H1 (cell line): ENCODE measurements at regions not wholly inside any gene's neighbourhood (a gene's known extent, or its start where the extent isn't known, plus 50 kb on each side); places are given as distances from the start of the nearest gene placed in this dataset.
A peak's percentile ranks its signal among the peaks of the same experiment; 100 is the strongest.

Experiments
- CTCF ChIA-PET: fragments of 300-600 bp; sonication (Branson Sonifier 250); formaldehyde crosslinking; loops from one replicate; lab custom pipeline; 2021; ENCODE audit not compliant: partially characterized antibody; lab: Charles Lee
- POLR2A ChIA-PET: fragments of 300-600 bp; sonication (Branson Sonifier 250); formaldehyde crosslinking; loops from one replicate; lab custom pipeline; 2021; ENCODE audit warnings: inconsistent platforms; ENCODE audit not compliant: partially characterized antibody; lab: Charles Lee
- DNase-seq, 2 experiments: peaks; one replicate each; pipeline versions ENCODE4 v3.0.0 to v3.0.0-alpha.2; 2010 to 2022; ENCODE audit warnings: low spot score in 2 of 2, low read depth in 1 of 2, mixed read lengths in 1 of 2
- FAIRE-seq: peaks from 2 replicates; lab custom pipeline; 2011; peaks lifted over from hg19 to GRCh38; lab: Jason Lieb, UNC
- H2AFZ ChIP-seq: 2 replicates; pipeline ENCODE4 v1.8.1; 2012; ENCODE audit warnings: low read length, inconsistent platforms
- H2AK5ac ChIP-seq: 2 replicates; pipeline ENCODE4 v1.6.1; 2013; ENCODE audit warnings: low read depth, low read length
- H2BK120ac ChIP-seq: replicated peaks from 2 replicates; pipeline ENCODE3; 2013; ENCODE audit warnings: low read depth, low read length, inconsistent platforms
- H2BK12ac ChIP-seq: 2 replicates; pipeline ENCODE4 v1.6.1; 2013; ENCODE audit warnings: low read depth, low read length
- H2BK15ac ChIP-seq: 2 replicates; pipeline ENCODE4 v1.6.1; 2013; ENCODE audit warnings: low read length
- H2BK20ac ChIP-seq: 2 replicates; pipeline ENCODE4 v1.6.1; 2013; ENCODE audit warnings: low read length
- H2BK5ac ChIP-seq: 2 replicates; pipeline ENCODE4 v1.6.1; 2013; ENCODE audit warnings: low read depth, low read length
- H3K14ac ChIP-seq: 2 replicates; pipeline ENCODE4 v1.6.1; 2013; ENCODE audit warnings: inconsistent platforms; ENCODE audit not compliant: insufficient read length
- H3K18ac ChIP-seq: 2 replicates; pipeline ENCODE4 v1.6.1; 2013; ENCODE audit warnings: low read length; ENCODE audit errors: extremely low read depth
- H3K23ac ChIP-seq: 2 replicates; pipeline ENCODE4 v1.6.1; 2013; ENCODE audit warnings: inconsistent platforms; ENCODE audit not compliant: insufficient read length
- H3K23me2 ChIP-seq: 2 replicates; pipeline ENCODE4 v1.6.1; 2013; ENCODE audit warnings: low read depth, low read length
- H3K27ac ChIP-seq: 2 replicates; pipeline ENCODE4 v1.6.1; 2011; ENCODE audit warnings: low read depth, low read length, inconsistent platforms
- H3K27me3 ChIP-seq, 4 experiments: replicated peaks in 1 of 4; 1 replicate in 1 of 4; 2 replicates in 3 of 4; pipeline versions ENCODE4 v1.6.1 to v1.8.1; 2011 to 2013; ENCODE audit warnings: low read length in 3 of 4, mild to moderate bottlenecking in 3 of 4, inconsistent platforms in 2 of 4, mixed read lengths in 2 of 4, moderate library complexity in 1 of 4; ENCODE audit not compliant: control insufficient read depth in 3 of 4, insufficient read depth in 3 of 4; ENCODE audit errors: extremely low read depth in 1 of 4
- H3K36me3 ChIP-seq, 4 experiments: 2 replicates each; pipeline versions ENCODE4 v1.6.1 to v1.8.1; 2011 to 2013; ENCODE audit warnings: mild to moderate bottlenecking in 4 of 4, low read length in 3 of 4, moderate library complexity in 2 of 4, control low read depth in 1 of 4, inconsistent platforms in 1 of 4; ENCODE audit not compliant: insufficient read depth in 4 of 4, control insufficient read depth in 2 of 4
- H3K4ac ChIP-seq: replicated peaks from 2 replicates; pipeline ENCODE3; 2013; ENCODE audit warnings: low read length, low read depth, mixed read lengths, inconsistent platforms; ENCODE audit not compliant: insufficient read length
- H3K4me1 ChIP-seq, 4 experiments: replicated peaks in 1 of 4; 1 replicate in 1 of 4; 2 replicates in 3 of 4; pipeline versions ENCODE4 v1.6.1 to v1.8.1; 2011 to 2013; ENCODE audit warnings: low read length in 3 of 4, inconsistent platforms in 2 of 4, mixed read lengths in 1 of 4; ENCODE audit not compliant: insufficient read depth in 4 of 4, control insufficient read depth in 3 of 4
- H3K4me2 ChIP-seq, 2 experiments: 2 replicates each; pipeline versions ENCODE4 v1.6.1 to v1.8.1; 2011 to 2013; ENCODE audit warnings: low read depth in 2 of 2, low read length in 2 of 2, control low read depth in 1 of 2, inconsistent platforms in 1 of 2, mild to moderate bottlenecking in 1 of 2; ENCODE audit not compliant: insufficient read depth in 1 of 2
- H3K4me3 ChIP-seq, 4 experiments: fragments of 200-600, 300-600 bp in 1 of 4; sonication (generic), shearing (Covaris generic), sonication (Bioruptor Twin) in 1 of 4; 2 replicates each; pipeline versions ENCODE4 v1.5.1 to v1.8.1; 2011 to 2016; ENCODE audit warnings: low read length in 4 of 4, low read depth in 3 of 4, control low read depth in 2 of 4, inconsistent platforms in 2 of 4, mild to moderate bottlenecking in 2 of 4, mixed read lengths in 1 of 4, moderate library complexity in 1 of 4; ENCODE audit not compliant: insufficient read depth in 2 of 4; ENCODE audit errors: extremely low read depth in 1 of 4
- H3K56ac ChIP-seq: replicated peaks from 2 replicates; pipeline ENCODE3; 2013; ENCODE audit warnings: low read depth, mild to moderate bottlenecking, mixed read lengths, low read length, inconsistent platforms; ENCODE audit not compliant: insufficient read length
- H3K79me1 ChIP-seq: 2 replicates; pipeline ENCODE4 v1.6.1; 2013; ENCODE audit warnings: low read depth, low read length, control low read depth
- H3K79me2 ChIP-seq, 2 experiments: 2 replicates each; pipeline versions ENCODE4 v1.6.1 to v1.8.1; 2012 to 2013; ENCODE audit warnings: low read length in 2 of 2, mild to moderate bottlenecking in 2 of 2, inconsistent platforms in 1 of 2; ENCODE audit not compliant: insufficient read depth in 2 of 2, control insufficient read depth in 1 of 2
- H3K9ac ChIP-seq, 4 experiments: replicated peaks in 1 of 4; 1 replicate in 1 of 4; 2 replicates in 3 of 4; pipeline versions ENCODE4 v1.6.1 to v1.8.1; 2011 to 2013; ENCODE audit warnings: low read depth in 3 of 4, low read length in 3 of 4, control low read depth in 2 of 4, mild to moderate bottlenecking in 2 of 4, moderate library complexity in 2 of 4, inconsistent platforms in 1 of 4; ENCODE audit errors: extremely low read depth in 1 of 4
- H3K9me3 ChIP-seq, 2 experiments: 2 replicates each; pipeline versions ENCODE4 v1.6.1 to v1.8.1; 2012 to 2013; ENCODE audit warnings: mild to moderate bottlenecking in 2 of 2, moderate library complexity in 2 of 2, control low read depth in 1 of 2, inconsistent platforms in 1 of 2, low read depth in 1 of 2, low read length in 1 of 2, mixed read lengths in 1 of 2; ENCODE audit not compliant: insufficient read depth in 2 of 2
- H4K20me1 ChIP-seq, 2 experiments: replicated peaks in 1 of 2; 2 replicates each; pipeline versions ENCODE3 to v1.8.1; 2011 to 2013; ENCODE audit warnings: inconsistent platforms in 2 of 2, low read length in 2 of 2, mild to moderate bottlenecking in 1 of 2; ENCODE audit not compliant: insufficient read depth in 2 of 2, control insufficient read depth in 1 of 2
- H4K5ac ChIP-seq: 2 replicates; pipeline ENCODE4 v1.6.1; 2013; ENCODE audit warnings: low read length, low read depth, mixed read lengths, inconsistent platforms; ENCODE audit not compliant: insufficient read length
- H4K8ac ChIP-seq: 2 replicates; pipeline ENCODE4 v1.8.0; 2013; ENCODE audit warnings: mild to moderate bottlenecking, moderate library complexity, low read length, inconsistent platforms; ENCODE audit not compliant: insufficient read depth; ENCODE audit errors: extremely low read depth
- H4K91ac ChIP-seq: replicated peaks from 2 replicates; pipeline ENCODE3; 2013; ENCODE audit warnings: low read length, mixed read lengths, inconsistent platforms; ENCODE audit not compliant: insufficient read length
- ATF3 ChIP-seq: IDR thresholded peaks from 2 replicates; pipeline ENCODE4 v1.6.1; 2011; ENCODE audit warnings: low read depth, mild to moderate bottlenecking, low read length; ENCODE audit not compliant: insufficient read depth
- BACH1 ChIP-seq: IDR thresholded peaks from 2 replicates; pipeline ENCODE4 v1.6.1; 2012; ENCODE audit warnings: low read length, improper control_type of control experiment
- CREB1 ChIP-seq: IDR thresholded peaks from 2 replicates; pipeline ENCODE4 v1.6.1; 2012; ENCODE audit warnings: inconsistent platforms
- E2F6 ChIP-seq: IDR thresholded peaks from 2 replicates; pipeline ENCODE4 v1.6.1; 2012; ENCODE audit warnings: inconsistent platforms
- GTF2F1 ChIP-seq: IDR thresholded peaks from 2 replicates; pipeline ENCODE4 v1.6.1; 2012; ENCODE audit warnings: low read depth, low read length, improper control_type of control experiment, borderline replicate concordance
- HDAC2 ChIP-seq, 2 experiments: fragments of 300-600 bp in 1 of 2; sonication (generic) in 1 of 2; IDR thresholded peaks; 2 replicates each; pipeline ENCODE4 v1.6.1; 2011 to 2012; ENCODE audit warnings: low read depth in 2 of 2, low read length in 2 of 2, mild to moderate bottlenecking in 2 of 2, moderate library complexity in 2 of 2, borderline replicate concordance in 1 of 2, inconsistent platforms in 1 of 2
- RNF2 ChIP-seq: fragments of 200-900, 300-1000 bp; sonication (generic); IDR thresholded peaks from 2 replicates; pipeline ENCODE4 v1.7.1; 2016; ENCODE audit warnings: borderline replicate concordance, low read depth, mild to moderate bottlenecking, antibody characterized with exemption, low read length; ENCODE audit not compliant: poor library complexity, severe bottlenecking; ENCODE audit errors: missing control alignments
- SP4 ChIP-seq: IDR thresholded peaks from 2 replicates; pipeline ENCODE4 v1.6.1; 2012; ENCODE audit warnings: low read length, inconsistent platforms
- TEAD4 ChIP-seq: IDR thresholded peaks from 2 replicates; pipeline ENCODE4 v1.6.1; 2012; ENCODE audit warnings: low read depth, low read length, inconsistent platforms, mixed read lengths
- YY1 ChIP-seq: IDR thresholded peaks from 2 replicates; pipeline ENCODE4 v1.6.1; 2011; ENCODE audit warnings: low read depth, mild to moderate bottlenecking, low read length
- ZNF274 ChIP-seq: IDR thresholded peaks from 2 replicates; pipeline ENCODE4 v1.7.0; 2012; ENCODE audit warnings: low read length, borderline replicate concordance; ENCODE audit errors: extremely low read depth
- WGBS, 2 experiments: shearing (Covaris generic) in 1 of 2; methylation state at CpG; one replicate each; pipeline versions ENCODE4 v1.1.6 to v1.1.7; 2013 to 2015; ENCODE audit warnings: low lambda C conversion rate in 2 of 2, mixed read lengths in 2 of 2, inconsistent platforms in 1 of 2, low coverage in 1 of 2, missing lambda C conversion rate in 1 of 2; ENCODE audit not compliant: insufficient replicate concordance in 2 of 2, insufficient coverage in 1 of 2, insufficient read length in 1 of 2; ENCODE audit errors: extremely low coverage in 1 of 2, missing lambda C conversion rate in 1 of 2; 5-methylcytosine and 5-hydroxymethylcytosine counted together

GRCh38 chr5:68415177-68416085 lies 199.9 kb downstream of the PIK3R1 start:
- FAIRE-seq, result no peak
- no peak overlapping the region for H3K4me2 ChIP-seq
- WGBS, 2 experiments, result 80% methylated on average over 4 of the region's 4 CpGs; no CpG with 5 or more reads in 1 of the 2 experiments
- no peak for TF ChIP-seq CREB1
- no peak for TF ChIP-seq RNF2
- no peak for TF ChIP-seq YY1
- TF ChIP-seq TEAD4, result no peak
- no peak for TF ChIP-seq ATF3
- no peak for TF ChIP-seq BACH1
- no peak for TF ChIP-seq HDAC2 (IDR thresholded peaks at IDR 0.05; ENCODE audit: borderline replicate concordance in 1 of 2, low read depth in 2 of 2, low read length in 2 of 2)
- no peak for TF ChIP-seq E2F6
- TF ChIP-seq SP4, result no peak
- no peak for TF ChIP-seq ZNF274
- TF ChIP-seq GTF2F1, result no peak

More at GRCh38 chr5:68415177-68416085, 199.9 kb downstream of the PIK3R1 start:
- Histone ChIP-seq H3K79me1 (no peaks in the 10 kb centered on the region), H2BK15ac (no peak overlapping the region), H3K9ac (no peak overlapping the region), H3K36me3 (no peaks in the 10 kb centered on the region), H2BK120ac (no peak overlapping the region), H4K91ac (peak overlapping the region; percentile 39), H2BK5ac (no peak overlapping the region), H3K4me1 (no peaks in the 10 kb centered on the region), H3K9me3 (no peaks in the 10 kb centered on the region), H3K4ac (no peak overlapping the region), H3K23ac (no peak overlapping the region), H3K27me3 (no peaks in the 10 kb centered on the region), H3K4me3 (no peak overlapping the region), H2AFZ (peak overlapping the region; percentile 30; the same call in 1 of the 2 replicates), H2AK5ac (no peak overlapping the region), H3K18ac (no peak overlapping the region), H4K8ac (no peak overlapping the region), H2BK20ac (no peak overlapping the region), H3K23me2 (no peaks in the 10 kb centered on the region), H3K56ac (no peak overlapping the region), H4K20me1 (no peaks in the 10 kb centered on the region), H3K79me2 (no peaks in the 10 kb centered on the region), H2BK12ac (no peak overlapping the region), H4K5ac (no peak overlapping the region), H3K27ac (no peak overlapping the region), H3K14ac (no peak overlapping the region)
- ChIA-PET POLR2A (no interaction called here), CTCF (no interaction called here)
- DNase-seq, result no peak
